OCI-LY1 (cell line): ENCODE measurements at regions not wholly inside any gene's neighbourhood (a gene's known extent, or its start where the extent isn't known, plus 50 kb on each side); places are given as distances from the start of the nearest gene placed in this dataset.

Source experiments
- H2AFZ ChIP-seq: fragments of 200-600 bp; sonication (generic), shearing (Covaris generic); 2 replicates; pipeline ENCODE4 v1.6.0; 2014; ENCODE audit warnings: antibody characterized with exemption, mild to moderate bottlenecking, low read length
- H3F3A ChIP-seq: fragments of 200-600 bp; sonication (generic), shearing (Covaris generic); 2 replicates; pipeline ENCODE4 v1.6.0; 2014; ENCODE audit warnings: mild to moderate bottlenecking, antibody characterized with exemption, low read length, moderate library complexity; ENCODE audit not compliant: insufficient read depth
- H3K27ac ChIP-seq: fragments of 200-600 bp; sonication (generic); 2 replicates; pipeline ENCODE4 v1.5.1; 2014; ENCODE audit warnings: low read length, mixed run types, mild to moderate bottlenecking, low read depth; ENCODE audit not compliant: poor library complexity, severe bottlenecking
- H3K27me3 ChIP-seq: fragments of 200-600 bp; sonication (generic); 2 replicates; pipeline ENCODE4 v1.6.0; 2014; ENCODE audit warnings: antibody characterized with exemption, mild to moderate bottlenecking, low read length, moderate library complexity; ENCODE audit not compliant: insufficient read depth
- H3K36me3 ChIP-seq: fragments of 200-600 bp; sonication (generic); 2 replicates; pipeline ENCODE4 v1.6.1; 2014; ENCODE audit warnings: mild to moderate bottlenecking, antibody characterized with exemption, low read length, moderate library complexity, mixed read lengths; ENCODE audit not compliant: insufficient read depth
- H3K4me1 ChIP-seq: fragments of 200-600 bp; sonication (generic); 2 replicates; pipeline ENCODE4 v1.5.1; 2014; ENCODE audit warnings: mild to moderate bottlenecking, low read length, moderate library complexity; ENCODE audit not compliant: insufficient read depth, severe bottlenecking
- H3K4me2 ChIP-seq: fragments of 200-600 bp; sonication (generic), shearing (Covaris generic); 2 replicates; pipeline ENCODE4 v1.6.1; 2014; ENCODE audit warnings: low read length
- H3K4me3 ChIP-seq: fragments of 200-600 bp; sonication (generic); 2 replicates; pipeline ENCODE4 v1.5.1; 2014; ENCODE audit warnings: low read length, low read depth, mild to moderate bottlenecking, mixed read lengths; ENCODE audit not compliant: poor library complexity, severe bottlenecking
- H3K79me2 ChIP-seq: fragments of 200-600 bp; shearing (Covaris generic); 2 replicates; pipeline ENCODE4 v1.6.1; 2016; ENCODE audit warnings: mixed run types, low read length, mixed read lengths; ENCODE audit not compliant: insufficient read depth
- H3K9ac ChIP-seq: fragments of 200-600 bp; sonication (generic), shearing (Covaris generic); 2 replicates; pipeline ENCODE4 v1.6.1; 2014; ENCODE audit warnings: mild to moderate bottlenecking, low read length, mixed read lengths
- H3K9me2 ChIP-seq: fragments of 200-600 bp; sonication (generic), shearing (Covaris generic); 2 replicates; pipeline ENCODE4 v1.6.1; 2014; ENCODE audit warnings: low read depth, mild to moderate bottlenecking, low read length, mixed read lengths
- H3K9me3 ChIP-seq: fragments of 200-600 bp; shearing (Covaris generic); 2 replicates; pipeline ENCODE4 v1.6.1; 2014; ENCODE audit warnings: low read length, mixed read lengths
- H4K20me1 ChIP-seq: fragments of 200-600 bp; sonication (generic), shearing (Covaris generic); 2 replicates; pipeline ENCODE4 v1.6.0; 2016; ENCODE audit warnings: mild to moderate bottlenecking, low read length; ENCODE audit not compliant: insufficient read depth
- EZH2 ChIP-seq: fragments of 200-600 bp; sonication (generic), shearing (Covaris generic); IDR thresholded peaks from 2 replicates; pipeline ENCODE4 v1.8.0; 2017; ENCODE audit warnings: borderline replicate concordance, mixed run types, mild to moderate bottlenecking, antibody characterized with exemption, low read length, moderate library complexity, mixed read lengths
- TF ChIP-seq, protein P1 (sequence below): fragments of 200-600 bp; sonication (generic), shearing (Covaris generic); IDR thresholded peaks from 2 replicates; pipeline ENCODE4 v1.5.1; 2017; ENCODE audit warnings: mild to moderate bottlenecking, antibody characterized with exemption, low read length, moderate library complexity, mixed read lengths

DNA sequence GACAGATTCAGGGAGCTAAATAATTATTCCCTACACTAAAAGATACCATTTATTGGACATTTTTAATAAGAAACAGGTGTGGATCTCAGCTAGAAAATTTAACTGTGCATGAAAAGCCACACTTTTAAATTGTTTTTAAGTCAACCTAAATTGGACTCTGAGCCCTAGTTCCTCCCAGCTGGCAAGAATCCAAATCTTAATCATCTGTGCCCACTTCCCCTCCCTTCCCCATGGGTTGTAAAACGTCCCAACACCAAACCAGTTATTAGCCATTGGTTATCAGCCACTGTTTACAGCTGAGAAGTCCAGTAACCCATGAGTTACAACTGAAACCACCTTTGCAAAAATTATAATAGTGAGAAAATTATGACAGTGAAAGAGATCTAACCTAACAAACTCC, 125.6 kb upstream of the S100G start:
- Histone ChIP-seq H3K4me3 (no peak overlapping the region), H3K9me2 (no peaks in the 10 kb centered on the region), H3K79me2 (no peaks in the 10 kb centered on the region), H2AFZ (no peak overlapping the region), H3K27me3 (no peaks in the 10 kb centered on the region), H3K27ac (no peak overlapping the region), H3F3A (no peaks in the 10 kb centered on the region), H4K20me1 (no peaks in the 10 kb centered on the region), H3K36me3 (no peaks in the 10 kb centered on the region), H3K9me3 (no peaks in the 10 kb centered on the region), H3K4me1 (no peaks in the 10 kb centered on the region), H3K9ac (no peak overlapping the region), H3K4me2 (no peak overlapping the region)
- TF ChIP-seq, protein P1, sequence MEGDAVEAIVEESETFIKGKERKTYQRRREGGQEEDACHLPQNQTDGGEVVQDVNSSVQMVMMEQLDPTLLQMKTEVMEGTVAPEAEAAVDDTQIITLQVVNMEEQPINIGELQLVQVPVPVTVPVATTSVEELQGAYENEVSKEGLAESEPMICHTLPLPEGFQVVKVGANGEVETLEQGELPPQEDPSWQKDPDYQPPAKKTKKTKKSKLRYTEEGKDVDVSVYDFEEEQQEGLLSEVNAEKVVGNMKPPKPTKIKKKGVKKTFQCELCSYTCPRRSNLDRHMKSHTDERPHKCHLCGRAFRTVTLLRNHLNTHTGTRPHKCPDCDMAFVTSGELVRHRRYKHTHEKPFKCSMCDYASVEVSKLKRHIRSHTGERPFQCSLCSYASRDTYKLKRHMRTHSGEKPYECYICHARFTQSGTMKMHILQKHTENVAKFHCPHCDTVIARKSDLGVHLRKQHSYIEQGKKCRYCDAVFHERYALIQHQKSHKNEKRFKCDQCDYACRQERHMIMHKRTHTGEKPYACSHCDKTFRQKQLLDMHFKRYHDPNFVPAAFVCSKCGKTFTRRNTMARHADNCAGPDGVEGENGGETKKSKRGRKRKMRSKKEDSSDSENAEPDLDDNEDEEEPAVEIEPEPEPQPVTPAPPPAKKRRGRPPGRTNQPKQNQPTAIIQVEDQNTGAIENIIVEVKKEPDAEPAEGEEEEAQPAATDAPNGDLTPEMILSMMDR: no peak
- TF ChIP-seq EZH2: no peak

DNA sequence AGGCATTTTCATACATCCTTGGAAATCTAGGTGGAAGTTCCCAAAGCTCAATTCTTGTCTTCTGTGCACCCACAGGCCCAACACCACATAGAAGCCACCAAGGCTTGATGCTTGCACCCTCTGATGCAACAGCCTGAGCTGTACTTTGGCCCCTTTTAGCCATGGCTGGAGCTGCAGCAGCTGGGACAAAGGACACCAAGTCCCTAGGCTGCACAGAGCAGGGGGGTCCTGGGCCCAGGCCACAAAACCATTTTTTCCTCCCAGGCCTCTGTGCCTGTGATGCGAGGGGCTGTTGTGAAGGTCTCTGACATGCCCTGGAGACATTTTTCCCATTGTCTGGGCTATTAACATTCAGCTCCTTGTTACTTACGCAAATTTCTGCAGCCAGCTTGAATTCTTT, 124.0 kb upstream of the S100G start:
- no peak overlapping the region for H3K4me2 ChIP-seq
- no peaks in the 10 kb centered on the region for H3K4me1 ChIP-seq
- H3K79me2 ChIP-seq: no peaks in the 10 kb centered on the region
- H3K36me3 ChIP-seq: no peaks in the 10 kb centered on the region
- H3K27ac ChIP-seq: no peak overlapping the region
- H3K9me3 ChIP-seq: no peaks in the 10 kb centered on the region
- no peaks in the 10 kb centered on the region for H3F3A ChIP-seq
- H3K9ac ChIP-seq: no peak overlapping the region
- TF ChIP-seq, protein P1: no peak
- no peak for TF ChIP-seq EZH2
- no peaks in the 10 kb centered on the region for H3K9me2 ChIP-seq
- no peaks in the 10 kb centered on the region for H4K20me1 ChIP-seq
- H3K27me3 ChIP-seq: no peaks in the 10 kb centered on the region
- H2AFZ ChIP-seq: no peak overlapping the region
- H3K4me3 ChIP-seq: no peak overlapping the region

DNA sequence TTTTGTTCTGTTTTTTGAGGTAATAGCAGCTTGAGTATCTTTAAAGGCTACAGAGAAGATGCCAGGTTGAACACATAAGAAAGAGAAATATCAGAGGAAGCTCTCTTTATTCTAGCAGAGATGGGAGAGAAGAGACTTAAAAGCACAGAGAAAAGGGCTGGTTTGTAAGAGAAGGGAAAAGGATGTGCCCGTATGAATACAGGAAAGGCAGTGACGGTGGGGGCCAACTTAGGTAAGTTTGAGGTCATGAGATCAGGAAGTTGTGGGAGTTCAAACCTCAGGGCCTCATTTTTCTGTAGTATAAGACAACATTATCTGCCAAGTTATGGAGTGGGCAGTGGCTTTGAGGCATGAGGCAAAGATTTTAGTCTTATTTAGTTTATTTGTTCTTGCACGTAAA, 121.3 kb upstream of the S100G start:
- Histone ChIP-seq H3K4me2 (no peak overlapping the region), H3K27ac (no peak overlapping the region), H3F3A (no peaks in the 10 kb centered on the region), H3K79me2 (no peaks in the 10 kb centered on the region), H4K20me1 (no peaks in the 10 kb centered on the region), H2AFZ (no peak overlapping the region), H3K36me3 (no peaks in the 10 kb centered on the region), H3K4me3 (no peak overlapping the region), H3K9ac (no peak overlapping the region), H3K27me3 (no peaks in the 10 kb centered on the region), H3K4me1 (no peaks in the 10 kb centered on the region), H3K9me3 (no peaks in the 10 kb centered on the region), H3K9me2 (no peaks in the 10 kb centered on the region)
- TF ChIP-seq, protein P1: no peak
- TF ChIP-seq EZH2: no peak
